ENCODE measurements at regions not wholly inside any gene's neighbourhood (a gene's known extent, or its start where the extent isn't known, plus 50 kb on each side); places are given as distances from the start of the nearest gene placed in this dataset.

- H3K4me1 ChIP-seq, result no peaks in the 10 kb centered on the region
- no peak overlapping the region for H3K27ac ChIP-seq
- no peaks in the 10 kb centered on the region for H3K36me3 ChIP-seq
- intact Hi-C loops (cut with DNase I), result no loop called here
- peaks cover 47% of the 10 kb centered on the region for H3K27me3 ChIP-seq (ENCODE audit: low read depth)
- DNase-seq (no peak), ATAC-seq (no peak)
- H3K9me3 ChIP-seq, result no peaks in the 10 kb centered on the region
- no peak overlapping the region for H3K4me3 ChIP-seq
- TF ChIP-seq CTCF (IDR thresholded peaks at IDR 0.05), result no peak
These were observed 80.9 kb upstream of the ZC3H12A start for GRCh38 chr1:37393173-37394120.

- H3K36me3 ChIP-seq, result no peaks in the 10 kb centered on the region
- no peak for DNase-seq
- no peak overlapping the region for H3K27ac ChIP-seq
- TF ChIP-seq CTCF (IDR thresholded peaks at IDR 0.05), result no peak
- intact Hi-C loops (cut with DNase I), result no loop called here
- H3K4me1 ChIP-seq, result no peaks in the 10 kb centered on the region
- no peak overlapping the region for H3K4me3 ChIP-seq
- H3K27me3 ChIP-seq (ENCODE audit: low read depth), result peaks cover 47% of the 10 kb centered on the region
- no peak for ATAC-seq
- H3K9me3 ChIP-seq, result no peaks in the 10 kb centered on the region
These were observed 79.6 kb upstream of the ZC3H12A start for GRCh38 chr1:37394574-37395464.

GRCh38 chr1:37398096-37398495 is 76.3 kb upstream of the ZC3H12A start:
- TF ChIP-seq CTCF (IDR thresholded peaks at IDR 0.05), result no peak
- Histone ChIP-seq H3K36me3 (no peaks in the 10 kb centered on the region), H3K4me1 (no peaks in the 10 kb centered on the region), H3K27me3 (ENCODE audit: low read depth) (peaks cover 42% of the 10 kb centered on the region), H3K27ac (no peak overlapping the region), H3K4me3 (no peak overlapping the region), H3K9me3 (no peaks in the 10 kb centered on the region)
- intact Hi-C loops (cut with DNase I), result no loop called here
- DNase-seq (no peak), ATAC-seq (no peak)

- no peak for TF ChIP-seq CTCF (IDR thresholded peaks at IDR 0.05)
- DNase-seq (no peak), ATAC-seq (no peak)
- H3K36me3 ChIP-seq, result no peaks in the 10 kb centered on the region
- H3K4me3 ChIP-seq, result no peak overlapping the region
- no peak overlapping the region for H3K27ac ChIP-seq
- H3K27me3 ChIP-seq (ENCODE audit: low read depth), result peaks cover 36% of the 10 kb centered on the region
- no peaks in the 10 kb centered on the region for H3K9me3 ChIP-seq
- intact Hi-C loops (cut with DNase I), result no loop called here
- no peaks in the 10 kb centered on the region for H3K4me1 ChIP-seq
These were observed 75.2 kb upstream of the ZC3H12A start for GRCh38 chr1:37399205-37399604.

GRCh38 chr1:37399830-37400464 is 74.4 kb upstream of the ZC3H12A start:
- no peak overlapping the region for H3K27ac ChIP-seq
- no peak overlapping the region for H3K4me3 ChIP-seq
- intact Hi-C loops (cut with DNase I), result no loop called here
- ATAC-seq (no peak), DNase-seq (no peak)
- no peaks in the 10 kb centered on the region for H3K4me1 ChIP-seq
- no peaks in the 10 kb centered on the region for H3K36me3 ChIP-seq
- TF ChIP-seq CTCF (IDR thresholded peaks at IDR 0.05), result no peak
- peaks cover 28% of the 10 kb centered on the region for H3K27me3 ChIP-seq (ENCODE audit: low read depth)
- no peaks in the 10 kb centered on the region for H3K9me3 ChIP-seq

All from lower lobe of right lung (tissue), 2 donors.